AG09319 (cell line): ENCODE measurements at regions not wholly inside any gene's neighbourhood (a gene's known extent, or its start where the extent isn't known, plus 50 kb on each side); places are given as distances from the start of the nearest gene placed in this dataset.

ENCODE experiments used
- DNase-seq: peaks from one replicate; pipeline ENCODE4 v3.0.0-alpha.2; 2010; ENCODE audit warnings: low read depth; ENCODE audit errors: extremely low read depth
- CTCF ChIP-seq: IDR thresholded peaks from 2 replicates; pipeline ENCODE4 v1.5.1; 2011; ENCODE audit warnings: low read depth, mild to moderate bottlenecking, inconsistent platforms, low read length, moderate library complexity

- no peak for DNase-seq
These were observed 971.8 kb upstream of the ADGRB3 start for GRCh38 chr6:67663105-67663895.

GRCh38 chr6:67653561-67653960 is 981.5 kb upstream of the ADGRB3 start:
- no peak for DNase-seq
- no peak for TF ChIP-seq CTCF

More at GRCh38 chr6:67663105-67663895, 971.8 kb upstream of the ADGRB3 start:
- TF ChIP-seq CTCF, result no peak

- TF ChIP-seq CTCF, result no peak
- DNase-seq, result no peak
These were observed 988.5 kb upstream of the ADGRB3 start for GRCh38 chr6:67646550-67646949.

GRCh38 chr6:67643281-67643680 is 991.8 kb upstream of the ADGRB3 start:
- DNase-seq, result no peak
- no peak for TF ChIP-seq CTCF

GRCh38 chr6:67642582-67642981 is 992.5 kb upstream of the ADGRB3 start:
- no peak for TF ChIP-seq CTCF

GRCh38 chr6:67640484-67640883 is 994.6 kb upstream of the ADGRB3 start:
- DNase-seq, result no peak
- no peak for TF ChIP-seq CTCF

More at GRCh38 chr6:67642582-67642981, 992.5 kb upstream of the ADGRB3 start:
- no peak for DNase-seq

- no peak for TF ChIP-seq CTCF
- DNase-seq, result no peak
These were observed 995.9 kb upstream of the ADGRB3 start for GRCh38 chr6:67639161-67639560.
